ENCODE measurements at regions not wholly inside any gene's neighbourhood (a gene's known extent, or its start where the extent isn't known, plus 50 kb on each side); places are given as distances from the start of the nearest gene placed in this dataset.

DNA sequence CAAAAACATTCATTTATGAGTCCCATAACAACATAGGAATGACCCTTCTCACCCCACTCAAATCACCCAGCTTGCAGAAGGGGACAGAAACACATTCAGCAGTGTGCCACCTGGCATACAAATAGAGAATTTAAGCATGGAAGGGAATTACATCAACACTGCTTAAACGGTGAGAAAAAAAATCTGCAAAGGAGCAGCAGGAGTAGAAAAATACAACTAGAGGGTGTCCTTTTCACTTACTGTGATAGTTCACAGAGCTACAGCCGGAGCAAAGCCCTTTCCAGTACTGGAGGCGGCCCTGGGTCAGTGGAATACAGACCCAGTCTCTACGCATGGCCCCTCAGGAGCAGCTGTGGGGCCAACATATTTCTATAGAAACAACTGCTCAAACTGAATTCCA lies 764.3 kb upstream of the ARGLU1 start:
- no peaks in the 10 kb centered on the region for H3K4me1 ChIP-seq (ENCODE audit: control insufficient read depth, insufficient read depth, low read depth, low read length)
- H3K36me3 ChIP-seq (ENCODE audit: control insufficient read depth in 1 of 2, insufficient read depth in 2 of 2, low read depth in 1 of 2, low read length in 2 of 2) = no peaks in the 10 kb centered on the region

DNA sequence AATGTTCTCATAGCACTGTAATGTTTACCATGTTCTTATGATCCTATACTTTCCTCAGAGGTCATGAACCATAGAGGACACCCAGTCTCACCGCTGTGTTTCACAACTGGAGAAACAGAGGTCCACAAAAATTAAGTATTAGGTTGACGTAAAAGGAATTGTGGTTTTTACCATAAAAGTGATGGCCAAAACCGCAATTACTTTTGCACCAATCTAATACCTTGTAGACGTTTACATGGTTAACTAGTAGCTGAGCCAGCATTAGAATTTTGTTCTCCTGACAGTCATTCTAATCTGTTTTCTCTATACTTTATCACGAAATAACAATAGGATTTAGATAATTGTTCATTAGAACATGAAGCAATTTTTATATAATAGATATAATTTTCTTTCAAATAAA lies 763.4 kb upstream of the ARGLU1 start:
- Histone ChIP-seq H2BK12ac (ENCODE audit: low read length in 2 of 2) (no peak overlapping the region), H2AK5ac (ENCODE audit: low read length, severe bottlenecking) (no peak overlapping the region), H3K14ac (ENCODE audit: low read length in 2 of 2) (no peak overlapping the region), H3K79me1 (replicated peaks; ENCODE audit: low read length, poor library complexity, severe bottlenecking) (peaks cover 27% of the 10 kb centered on the region), H3K9me3 (ENCODE audit: control insufficient read depth, low read length) (no peaks in the 10 kb centered on the region), H3K36me3 (ENCODE audit: control insufficient read depth in 1 of 2, insufficient read depth in 2 of 2, low read depth in 1 of 2, low read length in 2 of 2) (no peaks in the 10 kb centered on the region), H4K8ac (ENCODE audit: low read length) (no peak overlapping the region), H3K27me3 (ENCODE audit: control insufficient read depth in 1 of 2, insufficient read depth in 1 of 2, low read length in 2 of 2) (no peaks in the 10 kb centered on the region), H3K4ac (ENCODE audit: low read depth in 1 of 2, low read length in 2 of 2) (no peak overlapping the region), H3K27ac (ENCODE audit: low read length, poor library complexity, severe bottlenecking) (no peak overlapping the region), H3K4me1 (ENCODE audit: control insufficient read depth, insufficient read depth, low read depth, low read length) (no peaks in the 10 kb centered on the region), H3K18ac (ENCODE audit: low read depth in 1 of 2, low read length in 2 of 2) (no peak overlapping the region), H2AFZ (ENCODE audit: low read depth, low read length) (no peak overlapping the region), H3K9ac (ENCODE audit: low read length) (no peak overlapping the region), H4K91ac (ENCODE audit: low read length) (no peak overlapping the region), H3K4me3 (ENCODE audit: insufficient read depth in 1 of 2, low read depth in 1 of 2, low read length in 2 of 2) (no peak overlapping the region), H2BK15ac (ENCODE audit: low read depth, poor library complexity, severe bottlenecking) (no peak overlapping the region), H2BK5ac (ENCODE audit: low read depth, low read length, poor library complexity, severe bottlenecking) (no peak overlapping the region), H3K23ac (ENCODE audit: low read length in 2 of 2) (no peak overlapping the region), H2BK120ac (ENCODE audit: low read depth, low read length) (no peak overlapping the region), H3K4me2 (ENCODE audit: low read length, poor library complexity, severe bottlenecking) (no peak overlapping the region)
- 94% methylated on average over 4 of the region's 5 CpGs for WGBS
- DNase-seq = no peak

More for the DNA sequence above, 764.3 kb upstream of the ARGLU1 start:
- no peaks in the 10 kb centered on the region for H3K9me3 ChIP-seq (ENCODE audit: control insufficient read depth, low read length)
- H3K9ac ChIP-seq (ENCODE audit: low read length) = no peak overlapping the region
- H2BK120ac ChIP-seq (ENCODE audit: low read depth, low read length) = no peak overlapping the region
- no peak overlapping the region for H2AFZ ChIP-seq (ENCODE audit: low read depth, low read length)
- DNase-seq = no peak
- peak overlapping the region; percentile 34 to 49 for H3K18ac ChIP-seq (ENCODE audit: low read depth in 1 of 2, low read length in 2 of 2)
- H3K23ac ChIP-seq (ENCODE audit: low read length in 2 of 2) = no peak overlapping the region
- no peak overlapping the region for H3K4ac ChIP-seq (ENCODE audit: low read depth in 1 of 2, low read length in 2 of 2)
- H3K27me3 ChIP-seq (ENCODE audit: control insufficient read depth in 1 of 2, insufficient read depth in 1 of 2, low read length in 2 of 2) = no peaks in the 10 kb centered on the region
- H2BK5ac ChIP-seq (ENCODE audit: low read depth, low read length, poor library complexity, severe bottlenecking) = no peak overlapping the region
- H2BK12ac ChIP-seq (ENCODE audit: low read length in 2 of 2) = no peak overlapping the region
- H3K4me3 ChIP-seq (ENCODE audit: insufficient read depth in 1 of 2, low read depth in 1 of 2, low read length in 2 of 2) = no peak overlapping the region
- H2BK15ac ChIP-seq (ENCODE audit: low read depth, poor library complexity, severe bottlenecking) = peak overlapping the region; percentile 23
- H3K4me2 ChIP-seq (ENCODE audit: low read length, poor library complexity, severe bottlenecking) = no peak overlapping the region
- no peak overlapping the region for H3K14ac ChIP-seq (ENCODE audit: low read length in 2 of 2)
- H2AK5ac ChIP-seq (ENCODE audit: low read length, severe bottlenecking) = no peak overlapping the region
- no peak overlapping the region for H3K27ac ChIP-seq (ENCODE audit: low read length, poor library complexity, severe bottlenecking)
- no peak overlapping the region for H4K8ac ChIP-seq (ENCODE audit: low read length)
- H3K79me1 ChIP-seq (replicated peaks; ENCODE audit: low read length, poor library complexity, severe bottlenecking) = peaks cover 24% of the 10 kb centered on the region
- WGBS = 89% methylated on average over 4 of the region's 4 CpGs
- no peak overlapping the region for H4K91ac ChIP-seq (ENCODE audit: low read length)

DNA sequence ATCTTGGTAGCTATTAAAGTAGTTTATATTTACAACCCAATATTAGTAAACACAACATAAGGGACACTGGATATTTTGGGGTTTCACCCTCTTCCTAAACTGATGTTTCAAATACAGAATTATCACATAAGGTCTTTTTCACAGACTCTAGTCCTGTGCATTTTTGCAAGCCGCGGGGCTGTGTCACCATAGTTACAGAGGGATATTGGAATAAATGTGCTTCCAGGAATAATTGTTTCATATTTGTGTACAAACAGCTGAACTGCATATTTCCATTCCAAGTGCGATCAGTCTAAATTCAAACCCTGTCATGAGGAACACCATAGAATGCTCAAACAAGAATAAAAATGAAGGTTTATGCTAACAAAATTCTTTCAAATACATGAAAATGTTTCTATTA lies 762.5 kb upstream of the ARGLU1 start:
- Histone ChIP-seq H3K9ac (ENCODE audit: low read length) (no peak overlapping the region), H2BK15ac (ENCODE audit: low read depth, poor library complexity, severe bottlenecking) (no peak overlapping the region)
- no CpG with 5 or more reads among the region's 3 CpGs for WGBS

DNA sequence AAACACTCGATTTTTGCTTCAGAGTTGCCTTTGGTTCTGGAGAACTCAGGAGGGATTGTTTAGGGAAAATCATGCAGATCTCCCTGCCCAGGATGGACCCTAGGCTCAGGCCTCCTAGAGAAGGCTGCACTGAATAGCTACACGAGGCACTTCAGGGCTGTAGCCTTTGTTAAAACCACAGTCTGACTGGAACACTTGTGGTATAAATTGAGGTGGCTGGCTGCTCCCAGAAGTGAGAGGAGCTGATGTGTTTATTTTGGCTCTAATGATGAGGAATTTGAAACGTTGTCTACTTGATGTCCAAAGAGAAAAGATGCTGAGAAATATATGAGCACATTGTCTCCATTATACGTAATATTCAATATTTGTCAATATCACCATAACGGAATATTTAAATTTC lies 762.1 kb upstream of the ARGLU1 start:
- no peak overlapping the region for H2BK12ac ChIP-seq (ENCODE audit: low read length in 2 of 2)
- no peak overlapping the region for H3K9ac ChIP-seq (ENCODE audit: low read length)
- H3K4ac ChIP-seq (ENCODE audit: low read depth in 1 of 2, low read length in 2 of 2) = no peak overlapping the region
- H3K4me2 ChIP-seq (ENCODE audit: low read length, poor library complexity, severe bottlenecking) = no peak overlapping the region
- H3K14ac ChIP-seq (ENCODE audit: low read length in 2 of 2) = no peak overlapping the region
- no peaks in the 10 kb centered on the region for H3K9me3 ChIP-seq (ENCODE audit: control insufficient read depth, low read length)
- no peaks in the 10 kb centered on the region for H3K4me1 ChIP-seq (ENCODE audit: control insufficient read depth, insufficient read depth, low read depth, low read length)
- 67% methylated on average over 2 of the region's 5 CpGs for WGBS
- H3K27me3 ChIP-seq (ENCODE audit: control insufficient read depth in 1 of 2, insufficient read depth in 1 of 2, low read length in 2 of 2) = no peaks in the 10 kb centered on the region
- H2AFZ ChIP-seq (ENCODE audit: low read depth, low read length) = no peak overlapping the region
- no peak overlapping the region for H2AK5ac ChIP-seq (ENCODE audit: low read length, severe bottlenecking)
- H2BK5ac ChIP-seq (ENCODE audit: low read depth, low read length, poor library complexity, severe bottlenecking) = no peak overlapping the region
- peak; percentile 37 for DNase-seq
- H4K8ac ChIP-seq (ENCODE audit: low read length) = no peak overlapping the region
- H3K23ac ChIP-seq (ENCODE audit: low read length in 2 of 2) = no peak overlapping the region
- peaks cover 30% of the 10 kb centered on the region for H3K79me1 ChIP-seq (replicated peaks; ENCODE audit: low read length, poor library complexity, severe bottlenecking)
- no peak overlapping the region for H2BK15ac ChIP-seq (ENCODE audit: low read depth, poor library complexity, severe bottlenecking)
- no peak overlapping the region for H4K91ac ChIP-seq (ENCODE audit: low read length)
- no peaks in the 10 kb centered on the region for H3K36me3 ChIP-seq (ENCODE audit: control insufficient read depth in 1 of 2, insufficient read depth in 2 of 2, low read depth in 1 of 2, low read length in 2 of 2)
- no peak overlapping the region for H3K4me3 ChIP-seq (ENCODE audit: insufficient read depth in 1 of 2, low read depth in 1 of 2, low read length in 2 of 2)
- H3K18ac ChIP-seq (ENCODE audit: low read depth in 1 of 2, low read length in 2 of 2) = no peak overlapping the region
- no peak overlapping the region for H3K27ac ChIP-seq (ENCODE audit: low read length, poor library complexity, severe bottlenecking)
- H2BK120ac ChIP-seq (ENCODE audit: low read depth, low read length) = no peak overlapping the region

More for the DNA sequence above, 762.5 kb upstream of the ARGLU1 start:
- no peak overlapping the region for H3K23ac ChIP-seq (ENCODE audit: low read length in 2 of 2)
- no peaks in the 10 kb centered on the region for H3K36me3 ChIP-seq (ENCODE audit: control insufficient read depth in 1 of 2, insufficient read depth in 2 of 2, low read depth in 1 of 2, low read length in 2 of 2)
- no peak overlapping the region for H3K4me3 ChIP-seq (ENCODE audit: insufficient read depth in 1 of 2, low read depth in 1 of 2, low read length in 2 of 2)
- no peak overlapping the region for H3K27ac ChIP-seq (ENCODE audit: low read length, poor library complexity, severe bottlenecking)
- H2AK5ac ChIP-seq (ENCODE audit: low read length, severe bottlenecking) = no peak overlapping the region
- no peak overlapping the region for H3K4me2 ChIP-seq (ENCODE audit: low read length, poor library complexity, severe bottlenecking)
- no peak overlapping the region for H2AFZ ChIP-seq (ENCODE audit: low read depth, low read length)
- no peaks in the 10 kb centered on the region for H3K9me3 ChIP-seq (ENCODE audit: control insufficient read depth, low read length)
- no peak overlapping the region for H4K91ac ChIP-seq (ENCODE audit: low read length)
- no peaks in the 10 kb centered on the region for H3K4me1 ChIP-seq (ENCODE audit: control insufficient read depth, insufficient read depth, low read depth, low read length)
- H3K18ac ChIP-seq (ENCODE audit: low read depth in 1 of 2, low read length in 2 of 2) = no peak overlapping the region
- H2BK12ac ChIP-seq (ENCODE audit: low read length in 2 of 2) = no peak overlapping the region
- H3K27me3 ChIP-seq (ENCODE audit: control insufficient read depth in 1 of 2, insufficient read depth in 1 of 2, low read length in 2 of 2) = no peaks in the 10 kb centered on the region
- no peak overlapping the region for H3K14ac ChIP-seq (ENCODE audit: low read length in 2 of 2)
- H4K8ac ChIP-seq (ENCODE audit: low read length) = no peak overlapping the region
- H2BK5ac ChIP-seq (ENCODE audit: low read depth, low read length, poor library complexity, severe bottlenecking) = no peak overlapping the region
- no peak overlapping the region for H3K4ac ChIP-seq (ENCODE audit: low read depth in 1 of 2, low read length in 2 of 2)
- no peak overlapping the region for H2BK120ac ChIP-seq (ENCODE audit: low read depth, low read length)
- peaks cover 28% of the 10 kb centered on the region for H3K79me1 ChIP-seq (replicated peaks; ENCODE audit: low read length, poor library complexity, severe bottlenecking)
- no peak for DNase-seq

Data from mesenchymal stem cell (in vitro differentiated cells and primary cell).